Hippocampal formation (tissue), 2 donors: ENCODE measurements at regions not wholly inside any gene's neighbourhood (a gene's known extent, or its start where the extent isn't known, plus 50 kb on each side); places are given as distances from the start of the nearest gene placed in this dataset.

Experiments used
- DNase-seq, 2 donors: peaks; one replicate each; lab custom pipeline; 2025; lab: John Stamatoyannopoulos, UW

GRCh38 chr6:8218861-8219260 is 116.5 kb upstream of the EEF1E1 start:
- no peak for DNase-seq

GRCh38 chr6:8215631-8216030 is 113.3 kb upstream of the EEF1E1 start:
- no peak for DNase-seq

- DNase-seq, result no peak
These were observed 111.6 kb upstream of the EEF1E1 start for GRCh38 chr6:8213995-8214394.

- no peak for DNase-seq
These were observed 110.5 kb upstream of the EEF1E1 start for GRCh38 chr6:8212720-8213434.

- DNase-seq, result no peak
These were observed 105.5 kb upstream of the EEF1E1 start for GRCh38 chr6:8207869-8208191.

GRCh38 chr6:8207191-8207868 is 105.0 kb upstream of the EEF1E1 start:
- DNase-seq, result no peak

- DNase-seq, result no peak
These were observed 101.0 kb upstream of the EEF1E1 start for GRCh38 chr6:8203337-8203736.

DNA sequence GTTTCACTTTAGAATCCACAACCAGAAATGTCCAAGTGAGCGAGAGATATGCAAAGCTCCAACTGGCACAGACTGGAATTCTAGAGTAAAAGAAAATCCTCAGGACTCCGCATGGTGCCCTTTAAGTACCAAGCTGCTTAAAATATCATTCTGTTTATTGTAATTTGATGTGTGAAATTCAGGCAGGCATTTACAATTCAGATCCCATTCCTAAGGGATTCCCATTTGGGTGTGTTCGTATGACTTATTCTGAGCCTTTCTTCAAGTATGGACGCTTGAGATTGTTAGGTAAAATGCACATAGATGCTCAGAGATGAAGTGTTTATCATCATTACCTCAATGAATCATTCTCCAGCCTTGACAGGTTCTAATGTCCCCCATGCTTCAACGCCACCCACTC is 99.3 kb upstream of the EEF1E1 start:
- no peak for DNase-seq

- DNase-seq, result no peak
These were observed 97.9 kb upstream of the EEF1E1 start for GRCh38 chr6:8200255-8200654.

GRCh38 chr6:8195714-8196102 is 93.4 kb upstream of the EEF1E1 start:
- no peak for DNase-seq

GRCh38 chr6:8195040-8195713 is 92.8 kb upstream of the EEF1E1 start:
- no peak for DNase-seq

DNA sequence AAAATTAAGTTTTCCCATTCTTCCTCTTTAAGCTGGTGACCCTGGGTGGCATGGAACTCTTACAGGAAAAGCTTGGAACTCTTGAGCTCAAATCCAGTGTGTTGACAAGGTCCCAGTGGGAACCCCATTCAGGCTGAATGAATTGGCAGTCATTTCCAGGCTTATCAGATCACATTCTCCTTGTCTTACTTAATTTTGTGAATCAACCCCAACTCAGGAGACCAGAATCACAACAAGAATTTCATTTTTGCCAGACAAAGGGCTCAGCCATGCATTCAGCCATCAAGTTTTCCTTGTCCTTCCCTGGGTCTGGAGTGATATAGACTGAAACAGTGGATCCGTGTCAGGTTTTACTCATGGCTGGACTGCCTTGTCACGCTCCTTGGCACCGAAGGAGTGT is 92.1 kb upstream of the EEF1E1 start:
- DNase-seq, result no peak

- DNase-seq, result no peak
These were observed 91.2 kb upstream of the EEF1E1 start for GRCh38 chr6:8193541-8193940.

DNA sequence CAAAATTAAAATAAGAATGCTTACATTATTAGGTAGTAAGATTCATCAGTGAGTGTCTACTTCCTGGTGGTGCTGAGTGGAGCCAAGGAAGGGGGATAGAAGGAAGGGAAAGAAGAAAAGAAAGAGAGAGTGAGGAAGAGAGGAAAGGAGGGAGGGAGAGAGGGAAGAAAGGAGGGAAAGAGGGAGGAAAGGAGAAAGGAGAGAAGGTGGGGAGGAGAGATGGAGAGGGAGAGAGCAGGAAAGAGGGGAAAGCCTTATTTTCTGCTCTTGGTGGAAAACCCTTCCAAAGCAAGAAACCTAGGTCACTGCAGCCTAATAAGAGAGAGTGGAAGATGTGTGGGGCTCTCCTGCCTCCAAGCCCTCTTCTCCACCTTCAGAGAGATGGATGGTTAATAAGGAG is 90.2 kb upstream of the EEF1E1 start:
- DNase-seq, result no peak

DNA sequence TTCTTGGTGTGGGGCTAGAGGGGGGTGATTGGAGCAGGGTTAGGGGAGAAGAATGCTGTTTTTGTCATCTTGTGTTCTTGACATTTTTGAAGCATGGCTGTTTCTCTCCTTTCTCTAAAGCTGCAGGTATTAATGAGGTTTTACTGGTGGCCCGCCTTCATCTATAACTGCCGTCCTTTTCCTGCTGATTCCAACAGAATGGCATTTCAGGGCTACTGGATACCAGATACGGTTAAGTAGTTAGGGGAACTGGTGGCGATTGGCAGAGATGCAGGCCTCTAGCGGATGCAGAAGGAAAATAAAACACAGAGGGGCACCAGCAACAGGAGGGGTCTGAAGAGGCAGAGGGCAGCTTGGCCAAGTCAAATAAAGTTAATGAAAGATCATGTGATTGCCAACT is 89.7 kb upstream of the EEF1E1 start:
- DNase-seq, result no peak

- DNase-seq, result no peak
These were observed 89.3 kb upstream of the EEF1E1 start for GRCh38 chr6:8191629-8192028.

DNA sequence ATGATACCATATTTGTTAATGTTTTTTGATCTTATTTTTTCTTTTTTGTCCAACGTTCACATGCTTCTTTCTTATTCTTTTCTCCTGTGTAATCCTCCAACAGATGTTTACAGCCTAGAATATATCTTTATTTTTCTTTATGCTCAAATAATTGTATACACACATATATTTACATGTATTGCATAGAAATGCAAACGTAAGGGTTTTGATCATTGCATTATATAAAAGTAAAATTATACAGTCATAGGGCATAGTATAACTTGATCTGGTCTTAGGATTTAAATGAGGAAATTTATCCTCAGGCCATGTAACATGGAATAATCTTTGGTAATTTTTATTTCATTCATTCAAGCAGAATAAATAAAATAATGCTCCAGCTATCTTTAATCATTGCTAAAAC is 84.9 kb upstream of the EEF1E1 start:
- no peak for DNase-seq

DNA sequence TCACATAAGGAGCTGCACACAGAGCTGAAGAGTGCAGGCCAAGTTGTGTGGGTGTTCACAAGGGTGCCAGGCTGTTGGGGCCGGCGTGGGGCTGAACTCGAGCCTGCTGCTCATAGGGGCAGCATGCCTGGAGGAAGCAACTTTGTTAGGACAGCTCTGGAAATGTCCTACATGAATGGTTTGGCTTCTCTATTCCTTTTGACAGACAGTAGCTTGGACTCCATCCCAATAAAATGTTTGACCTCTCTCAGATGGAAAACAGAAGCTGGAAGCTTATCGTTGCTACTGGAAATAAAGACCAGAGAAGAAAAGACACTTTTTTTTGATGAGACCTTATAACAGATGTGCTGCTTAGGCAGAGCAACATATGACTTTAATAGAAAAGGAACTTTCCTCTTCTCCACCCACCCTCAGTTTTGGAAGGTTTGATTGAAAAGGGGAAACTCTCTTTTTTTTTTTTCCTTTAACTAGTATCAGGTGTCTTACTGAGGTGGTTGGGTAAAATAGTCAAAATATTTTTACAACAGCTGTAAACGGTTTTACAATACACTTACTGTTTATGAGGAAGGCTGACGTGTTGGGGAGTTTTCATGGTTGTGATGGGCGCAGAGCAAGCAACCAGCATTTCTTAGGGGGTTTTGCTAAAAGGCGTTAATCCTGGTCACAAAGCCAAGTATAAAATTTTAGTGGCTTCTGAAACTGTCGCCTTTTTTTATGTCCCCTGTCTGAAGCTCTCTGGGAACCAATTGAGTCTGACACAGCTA is 80.7 kb upstream of the EEF1E1 start:
- no peak for DNase-seq

- no peak for DNase-seq
These were observed 79.8 kb upstream of the EEF1E1 start for GRCh38 chr6:8181951-8182845.

GRCh38 chr6:8181160-8181881 is 79.0 kb upstream of the EEF1E1 start:
- no peak for DNase-seq
